Mucosa of rectum (tissue), 2 donors: ENCODE measurements at regions not wholly inside any gene's neighbourhood (a gene's known extent, or its start where the extent isn't known, plus 50 kb on each side); places are given as distances from the start of the nearest gene placed in this dataset.

ENCODE experiments used
- H3K27ac ChIP-seq, 2 donors: one replicate each; pipeline ENCODE4 v1.7.0; 2013; ENCODE audit warnings: inconsistent platforms in 2 of 2, low read depth in 2 of 2, low read length in 2 of 2
- H3K27me3 ChIP-seq, 2 donors: one replicate each; pipeline ENCODE4 v1.7.0; 2013; ENCODE audit warnings: low read length in 2 of 2; ENCODE audit not compliant: control insufficient read depth in 2 of 2, insufficient read depth in 2 of 2
- H3K36me3 ChIP-seq, 2 donors: one replicate each; pipeline ENCODE4 v1.7.0; 2013; ENCODE audit warnings: low read length in 2 of 2; ENCODE audit not compliant: control insufficient read depth in 2 of 2, insufficient read depth in 2 of 2
- H3K4me1 ChIP-seq, 2 donors: one replicate each; pipeline ENCODE4 v1.7.0; 2013; ENCODE audit warnings: low read length in 2 of 2, mild to moderate bottlenecking in 1 of 2; ENCODE audit not compliant: control insufficient read depth in 2 of 2, insufficient read depth in 2 of 2
- H3K4me3 ChIP-seq, 2 donors: one replicate each; pipeline ENCODE4 v1.7.0; 2013; ENCODE audit warnings: low read length in 2 of 2
- H3K9ac ChIP-seq, 2 donors: one replicate each; pipeline ENCODE4 v1.7.0; 2013; ENCODE audit warnings: low read length in 2 of 2, low read depth in 1 of 2, mild to moderate bottlenecking in 1 of 2
- H3K9me3 ChIP-seq, 2 donors: one replicate each; pipeline ENCODE4 v1.7.0; 2013; ENCODE audit warnings: low read length in 2 of 2; ENCODE audit not compliant: control insufficient read depth in 2 of 2
- donor health status: healthy.
- donor health status: Normal muscosa, but diverticular disease.

DNA sequence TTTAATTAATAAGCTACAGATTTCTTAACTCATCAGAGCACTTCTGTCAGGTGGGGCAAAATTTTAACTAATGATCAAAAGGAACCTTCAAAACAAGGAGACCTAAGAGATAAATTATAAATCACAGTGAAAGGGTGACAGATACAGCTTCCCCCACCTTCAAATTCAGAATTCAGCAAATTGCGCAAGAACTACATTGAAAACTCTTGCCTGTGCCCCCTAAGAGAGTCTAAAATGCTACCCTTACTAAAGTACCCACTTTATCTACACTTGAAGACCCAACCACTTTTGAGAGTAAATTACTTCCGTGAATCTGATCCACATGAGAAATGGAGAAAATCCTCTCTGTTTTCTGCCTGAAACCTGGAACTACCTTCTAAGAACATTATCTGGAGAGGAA lies 324.9 kb downstream of the PAX3 start:
- Histone ChIP-seq H3K27me3 (no peaks in the 10 kb centered on the region), H3K9ac (no peak overlapping the region), H3K4me1 (no peaks in the 10 kb centered on the region), H3K4me3 (no peak overlapping the region), H3K36me3 (no peaks in the 10 kb centered on the region), H3K9me3 (no peaks in the 10 kb centered on the region), H3K27ac (no peak overlapping the region)

- Histone ChIP-seq H3K27ac (no peak overlapping the region), H3K36me3 (no peaks in the 10 kb centered on the region), H3K4me3 (no peak overlapping the region), H3K4me1 (no peaks in the 10 kb centered on the region), H3K27me3 (no peaks in the 10 kb centered on the region), H3K9ac (no peak overlapping the region), H3K9me3 (no peaks in the 10 kb centered on the region)
Measured at GRCh38 chr2:221973502-221973901, 325.3 kb downstream of the PAX3 start.

DNA sequence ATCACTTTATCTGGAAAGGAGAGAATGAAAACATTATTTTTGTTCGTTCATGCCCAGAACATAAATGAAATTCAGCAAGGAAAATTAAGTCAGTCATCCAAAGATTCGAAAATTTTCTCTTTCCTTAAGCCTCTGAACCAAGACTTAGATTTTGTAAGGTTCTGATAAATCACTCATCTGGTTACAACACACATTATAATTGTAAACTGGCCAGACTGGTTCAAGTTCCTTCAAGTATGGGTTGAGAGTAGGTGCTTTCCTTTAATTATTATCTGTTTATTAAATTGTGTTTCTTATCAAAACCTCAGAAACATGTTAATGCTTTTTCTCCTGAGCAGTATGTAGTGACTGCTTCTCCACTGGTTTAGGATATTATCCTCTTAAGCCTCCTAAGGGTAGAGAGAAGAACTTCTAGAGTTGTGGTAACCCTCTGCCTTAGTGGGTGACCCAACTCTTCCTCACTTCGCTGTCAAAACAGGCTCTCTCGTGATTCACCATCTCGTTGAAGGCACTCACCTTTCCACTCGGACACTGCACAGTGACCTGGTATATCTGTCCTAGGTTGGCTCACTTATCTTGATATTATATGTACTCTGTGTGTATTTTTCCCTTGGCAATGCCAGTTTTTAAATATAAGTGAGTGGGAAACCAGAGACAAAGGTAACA lies 325.9 kb downstream of the PAX3 start:
- Histone ChIP-seq H3K27ac (no peak overlapping the region), H3K36me3 (no peaks in the 10 kb centered on the region), H3K9me3 (no peaks in the 10 kb centered on the region), H3K4me3 (no peak overlapping the region), H3K27me3 (no peaks in the 10 kb centered on the region), H3K9ac (no peak overlapping the region), H3K4me1 (no peaks in the 10 kb centered on the region)

- no peaks in the 10 kb centered on the region for H3K9me3 ChIP-seq
- no peaks in the 10 kb centered on the region for H3K36me3 ChIP-seq
- H3K4me3 ChIP-seq: no peak overlapping the region
- H3K9ac ChIP-seq: no peak overlapping the region
- H3K27me3 ChIP-seq: no peaks in the 10 kb centered on the region
- H3K27ac ChIP-seq: no peak overlapping the region
- no peaks in the 10 kb centered on the region for H3K4me1 ChIP-seq
Measured at GRCh38 chr2:221970389-221970788, 328.4 kb downstream of the PAX3 start.

GRCh38 chr2:221969830-221970144 lies 329.0 kb downstream of the PAX3 start:
- Histone ChIP-seq H3K4me3 (no peak overlapping the region), H3K9me3 (no peaks in the 10 kb centered on the region), H3K27ac (no peak overlapping the region), H3K36me3 (no peaks in the 10 kb centered on the region), H3K9ac (no peak overlapping the region), H3K4me1 (no peaks in the 10 kb centered on the region), H3K27me3 (no peaks in the 10 kb centered on the region)

- Histone ChIP-seq H3K36me3 (no peaks in the 10 kb centered on the region), H3K9me3 (no peaks in the 10 kb centered on the region), H3K27me3 (no peaks in the 10 kb centered on the region), H3K9ac (no peak overlapping the region), H3K27ac (no peak overlapping the region), H3K4me3 (no peak overlapping the region), H3K4me1 (no peaks in the 10 kb centered on the region)
Measured at GRCh38 chr2:221969087-221969829, 329.5 kb downstream of the PAX3 start.

GRCh38 chr2:221962186-221962585 lies 336.6 kb downstream of the PAX3 start:
- no peak overlapping the region for H3K27ac ChIP-seq
- no peaks in the 10 kb centered on the region for H3K4me1 ChIP-seq
- H3K9ac ChIP-seq: no peak overlapping the region
- H3K9me3 ChIP-seq: no peaks in the 10 kb centered on the region
- H3K27me3 ChIP-seq: no peaks in the 10 kb centered on the region
- H3K4me3 ChIP-seq: no peak overlapping the region
- no peaks in the 10 kb centered on the region for H3K36me3 ChIP-seq

DNA sequence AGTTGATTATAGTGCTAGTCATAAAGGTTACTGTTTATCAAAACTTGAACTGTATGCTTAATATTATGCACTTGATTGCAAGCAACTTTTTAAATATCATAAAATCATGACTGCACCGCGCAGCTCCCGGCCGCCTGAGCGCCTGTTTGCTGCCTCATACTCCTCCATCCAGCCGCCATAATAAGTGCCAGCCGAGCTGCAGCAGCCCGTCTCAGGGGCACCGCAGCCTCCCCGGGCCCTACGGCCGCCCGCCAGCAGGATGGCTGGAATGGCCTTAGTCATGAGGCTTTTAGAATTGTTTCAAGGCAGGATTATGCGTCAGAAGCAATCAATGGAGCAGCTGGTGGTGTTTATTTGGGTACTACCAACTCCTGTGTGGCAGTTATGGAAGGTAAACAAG lies 337.2 kb downstream of the PAX3 start:
- Histone ChIP-seq H3K27ac (no peak overlapping the region), H3K36me3 (no peaks in the 10 kb centered on the region), H3K4me3 (no peak overlapping the region), H3K4me1 (no peaks in the 10 kb centered on the region), H3K9ac (no peak overlapping the region), H3K9me3 (no peaks in the 10 kb centered on the region), H3K27me3 (no peaks in the 10 kb centered on the region)

- Histone ChIP-seq H3K27me3 (no peaks in the 10 kb centered on the region), H3K9me3 (no peaks in the 10 kb centered on the region), H3K9ac (no peak overlapping the region), H3K4me3 (no peak overlapping the region), H3K4me1 (no peaks in the 10 kb centered on the region), H3K36me3 (no peaks in the 10 kb centered on the region), H3K27ac (no peak overlapping the region)
Measured at GRCh38 chr2:221958224-221958623, 340.6 kb downstream of the PAX3 start.

DNA sequence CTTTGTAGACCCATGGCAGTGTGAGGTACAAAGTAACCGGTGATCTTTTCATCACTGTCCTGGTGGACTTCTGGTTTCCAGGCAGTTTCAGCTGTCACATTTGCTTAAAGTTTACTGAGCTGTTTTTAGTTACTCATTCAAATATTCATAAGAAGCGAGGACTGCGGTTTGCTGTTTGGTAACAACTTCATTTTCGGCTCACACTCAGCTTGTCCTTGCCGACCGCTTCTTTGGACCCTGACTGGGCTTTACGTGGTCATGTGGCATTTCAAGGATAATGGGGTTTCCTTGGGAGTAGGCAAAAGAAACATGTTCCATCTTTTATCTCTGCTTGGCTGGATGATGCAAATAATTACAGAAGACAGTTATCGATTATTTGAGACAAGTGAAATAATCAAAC lies 350.7 kb downstream of the PAX3 start:
- no peaks in the 10 kb centered on the region for H3K27me3 ChIP-seq
- no peak overlapping the region for H3K9ac ChIP-seq
- no peak overlapping the region for H3K4me3 ChIP-seq
- H3K27ac ChIP-seq: no peak overlapping the region
- H3K9me3 ChIP-seq: no peaks in the 10 kb centered on the region
- no peaks in the 10 kb centered on the region for H3K4me1 ChIP-seq
- H3K36me3 ChIP-seq: no peaks in the 10 kb centered on the region
